ENCODE measurements at regions not wholly inside any gene's neighbourhood (a gene's known extent, or its start where the extent isn't known, plus 50 kb on each side); places are given as distances from the start of the nearest gene placed in this dataset.
"Not testable (repeated sequence)": the region's sequence is repeated elsewhere in the genome, so short reads cannot be mapped to it uniquely, and the experiment has no call there.

DNA sequence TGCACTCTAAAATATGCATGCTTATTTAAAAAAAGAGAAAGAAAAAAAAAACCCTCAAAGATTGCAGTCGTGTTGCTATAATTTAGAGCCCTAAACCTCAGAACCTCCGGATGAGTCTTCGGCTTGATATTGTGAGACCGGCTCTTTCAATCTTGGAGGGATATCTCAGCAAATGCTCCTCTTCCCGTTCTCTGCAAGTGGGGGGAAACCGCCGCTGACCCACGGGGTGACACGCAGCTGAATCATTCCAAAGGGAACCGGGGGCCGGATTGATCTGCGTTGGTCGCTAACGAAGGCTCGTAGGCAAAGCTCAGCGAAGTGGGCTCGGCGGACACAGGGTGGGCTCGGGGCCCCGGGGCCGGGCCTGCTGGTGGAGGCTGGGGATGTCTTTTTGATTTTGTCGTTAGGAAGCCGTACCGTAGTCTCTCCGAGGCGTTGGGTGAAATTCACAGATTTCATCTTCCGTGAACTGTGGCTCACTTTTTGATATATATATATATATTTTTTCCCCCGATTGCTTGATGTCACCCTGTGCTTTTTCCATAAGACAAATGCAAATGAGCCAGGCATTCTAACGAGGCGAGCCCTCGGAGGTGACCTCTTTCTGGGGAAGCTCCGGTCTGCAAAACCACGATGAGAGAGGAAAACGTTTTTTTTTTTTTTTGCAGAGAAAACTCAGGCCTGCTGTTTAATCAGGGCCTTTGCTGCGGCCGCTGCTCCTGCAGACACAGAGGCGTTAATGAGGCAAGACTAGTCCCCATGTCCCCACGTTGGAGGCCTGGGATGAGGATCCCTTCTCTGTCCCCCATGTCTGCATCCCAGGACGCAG, 110.7 kb upstream of the PPP2R3B start:
- no peaks in the 10 kb centered on the region for H3K4me1 Mint-ChIP-seq (ENCODE audit: low read depth in 2 of 2)
- no peak overlapping the region for H3K4me3 Mint-ChIP-seq
- H3K27me3 Mint-ChIP-seq = peaks cover 8 to 10% of the 10 kb centered on the region in 2 donors
- DNase-seq (ENCODE audit: low spot score) (no peak), ATAC-seq (no peak)
- H3K36me3 Mint-ChIP-seq = peaks cover 8% of the 10 kb centered on the region
- H3K9me3 Mint-ChIP-seq = peaks cover 8% of the 10 kb centered on the region
- no peak overlapping the region for H3K27ac Mint-ChIP-seq

DNA sequence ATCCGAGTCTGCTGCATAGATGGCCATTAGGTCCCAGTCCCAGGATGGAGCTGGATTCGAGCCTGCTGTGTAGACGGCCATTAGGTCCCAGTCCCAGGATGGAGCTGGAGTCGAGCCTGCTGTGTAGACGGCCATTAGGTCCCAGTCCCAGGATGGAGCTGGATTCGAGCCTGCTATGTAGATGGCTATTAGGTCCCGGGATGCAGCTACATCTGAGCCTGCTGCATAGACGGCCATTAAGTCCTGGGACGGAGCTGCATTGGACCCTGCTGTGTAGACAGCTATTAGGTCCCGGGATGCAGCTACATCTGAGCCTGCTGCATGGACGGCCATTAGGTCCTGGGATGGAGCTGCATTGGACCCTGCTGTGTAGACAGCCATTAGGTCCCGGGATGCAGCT, 112.2 kb upstream of the PPP2R3B start:
- not testable (repeated sequence) for H3K27ac Mint-ChIP-seq; ATAC-seq; H3K4me3 Mint-ChIP-seq; DNase-seq (ENCODE audit: low spot score); H3K4me1 Mint-ChIP-seq (ENCODE audit: low read depth in 2 of 2)
- Mint-ChIP-seq H3K9me3 (peaks cover 13% of the 10 kb centered on the region), H3K36me3 (peaks cover 14% of the 10 kb centered on the region), H3K27me3 (peaks cover 12 to 16% of the 10 kb centered on the region in 2 donors)

DNA sequence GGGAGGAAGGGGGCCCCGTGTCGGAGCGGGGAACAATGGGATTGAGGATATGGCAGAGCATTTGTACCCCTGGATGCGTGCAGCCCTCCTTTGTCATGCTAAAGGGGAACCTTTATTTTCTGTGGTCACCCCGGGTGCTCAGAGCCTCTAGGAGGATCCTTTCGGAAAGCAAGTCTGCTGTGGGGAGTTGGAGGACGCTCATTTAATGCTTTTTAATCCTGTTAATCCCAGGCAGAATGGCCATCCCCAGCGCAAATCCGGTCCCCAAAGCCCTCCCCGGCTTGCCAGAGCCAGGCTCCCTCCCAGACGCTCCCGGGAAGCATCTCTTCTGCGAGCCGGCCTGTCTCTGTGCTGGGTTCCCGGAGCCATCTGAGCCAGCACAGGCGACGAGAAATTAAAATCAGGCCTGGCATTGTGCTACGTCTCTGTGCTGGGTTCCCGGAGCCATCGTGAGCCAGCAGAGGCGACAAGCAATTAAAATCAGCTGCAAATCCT, 113.2 kb upstream of the PPP2R3B start:
- Mint-ChIP-seq H3K9me3 (peaks cover 13% of the 10 kb centered on the region), H3K27me3 (peaks cover 14 to 16% of the 10 kb centered on the region in 2 donors), H3K4me3 (no peak overlapping the region), H3K4me1 (ENCODE audit: low read depth in 2 of 2) (no peaks in the 10 kb centered on the region), H3K36me3 (peaks cover 14% of the 10 kb centered on the region), H3K27ac (no peak overlapping the region)
- no peak for DNase-seq (ENCODE audit: low spot score)
- no peak for ATAC-seq

DNA sequence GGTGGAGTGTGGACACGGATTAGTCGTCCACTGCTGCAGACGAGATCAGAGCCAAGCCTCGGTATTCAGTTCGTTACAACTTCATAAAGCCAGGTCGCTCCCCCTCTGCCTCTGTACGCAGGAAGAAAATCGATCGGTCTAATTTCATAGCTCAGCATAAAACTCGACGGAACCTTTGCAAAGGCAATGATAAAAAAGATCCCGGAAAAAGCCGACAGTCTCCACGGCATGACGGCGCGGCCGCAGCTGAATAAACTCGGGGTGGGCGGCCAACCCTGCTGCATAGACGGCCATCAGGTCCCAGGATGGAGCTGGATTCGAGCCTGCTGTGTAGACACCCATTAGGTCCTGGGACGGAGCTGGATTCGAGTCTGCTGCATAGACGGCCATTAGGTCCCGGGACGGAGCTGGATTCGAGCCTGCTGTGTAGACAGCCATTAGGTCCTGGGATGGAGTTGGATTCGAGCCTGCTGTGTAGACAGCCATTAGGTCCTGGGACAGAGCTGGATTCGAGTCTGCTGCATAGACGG, 113.8 kb upstream of the PPP2R3B start:
- DNase-seq (ENCODE audit: low spot score) = no peak
- no peaks in the 10 kb centered on the region for H3K4me1 Mint-ChIP-seq (ENCODE audit: low read depth in 2 of 2)
- ATAC-seq = no peak
- no peak overlapping the region for H3K27ac Mint-ChIP-seq
- H3K9me3 Mint-ChIP-seq = peaks cover 13% of the 10 kb centered on the region
- H3K4me3 Mint-ChIP-seq = no peak overlapping the region
- H3K27me3 Mint-ChIP-seq = peaks cover 14 to 16% of the 10 kb centered on the region in 2 donors
- H3K36me3 Mint-ChIP-seq = peaks cover 14% of the 10 kb centered on the region

DNA sequence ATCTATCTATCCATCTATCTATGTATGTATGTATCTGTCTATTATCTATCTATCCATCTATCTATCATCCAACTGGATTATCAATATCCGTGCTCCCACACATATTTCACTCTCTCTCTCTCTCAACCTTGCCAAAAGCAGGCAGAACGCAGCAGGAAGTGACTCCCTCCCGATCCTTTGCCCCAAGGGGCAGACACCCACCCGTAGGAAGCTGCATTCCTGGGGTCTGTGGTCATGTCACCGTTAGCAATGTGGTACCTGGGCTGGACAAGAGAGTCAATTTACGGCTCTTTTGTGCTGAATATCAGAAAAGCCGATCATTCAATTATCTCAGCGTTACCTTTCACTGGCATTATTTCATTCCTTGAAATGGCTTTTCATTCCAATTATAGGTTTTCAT, 119.6 kb upstream of the PPP2R3B start:
- peaks cover 14 to 16% of the 10 kb centered on the region in 2 donors for H3K27me3 Mint-ChIP-seq
- H3K4me1 Mint-ChIP-seq (ENCODE audit: low read depth in 2 of 2) = no peaks in the 10 kb centered on the region
- peaks cover 16% of the 10 kb centered on the region for H3K9me3 Mint-ChIP-seq
- no peak for ATAC-seq
- peaks cover 19% of the 10 kb centered on the region for H3K36me3 Mint-ChIP-seq
- no peak for DNase-seq (ENCODE audit: low spot score)
- no peak overlapping the region for H3K4me3 Mint-ChIP-seq
- H3K27ac Mint-ChIP-seq = no peak overlapping the region

DNA sequence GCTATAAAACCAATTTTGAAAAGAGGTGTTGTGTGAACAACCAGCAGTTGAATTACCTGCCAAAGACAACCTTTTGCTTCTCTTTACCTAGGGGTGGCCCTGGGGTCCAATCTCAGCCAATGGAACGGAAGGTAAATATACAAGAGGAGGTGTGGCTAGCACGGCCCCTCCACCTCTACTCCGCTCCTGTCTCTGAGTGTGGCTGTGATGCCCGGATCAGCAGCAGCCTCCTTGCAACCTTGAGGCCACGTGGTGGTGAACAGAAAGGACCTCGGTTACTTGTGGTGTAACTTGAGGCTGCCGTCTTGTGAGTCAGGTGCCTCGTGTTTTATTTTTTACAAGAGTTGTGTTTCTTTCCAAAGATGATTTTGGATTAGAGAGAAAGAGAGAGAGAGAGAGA, 121.5 kb upstream of the PPP2R3B start:
- Mint-ChIP-seq H3K27ac (no peak overlapping the region), H3K4me1 (ENCODE audit: low read depth in 2 of 2) (no peaks in the 10 kb centered on the region), H3K9me3 (peaks cover 3% of the 10 kb centered on the region), H3K36me3 (peaks cover 6% of the 10 kb centered on the region), H3K27me3 (peaks cover 0 to 2% of the 10 kb centered on the region in 2 donors), H3K4me3 (no peak overlapping the region)
- DNase-seq (ENCODE audit: low spot score) = no peak
- ATAC-seq = no peak

DNA sequence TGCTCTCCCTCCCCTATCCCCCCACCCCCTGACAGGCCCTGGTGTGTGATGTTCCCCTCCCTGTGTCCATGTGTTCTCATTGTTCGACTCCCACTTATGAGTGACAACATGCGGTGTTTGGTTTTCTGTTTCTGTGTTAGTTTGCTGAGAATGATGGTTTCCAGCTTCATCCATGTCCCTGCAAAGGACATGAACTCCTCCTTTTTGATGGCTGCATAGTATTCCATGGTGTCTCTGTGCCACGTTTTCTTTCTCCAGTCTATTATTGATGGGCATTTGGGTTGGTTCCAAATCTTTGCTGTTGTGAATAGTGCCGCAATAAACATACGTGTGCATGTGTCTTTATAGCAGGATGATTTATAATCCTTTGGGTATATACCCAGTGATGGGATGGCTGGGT, 121.8 kb upstream of the SHOX start:
- not testable (repeated sequence) for H3K4me3 Mint-ChIP-seq; H3K36me3 Mint-ChIP-seq; DNase-seq (ENCODE audit: low spot score); H3K9me3 Mint-ChIP-seq; H3K4me1 Mint-ChIP-seq (ENCODE audit: low read depth in 2 of 2); H3K27ac Mint-ChIP-seq; H3K27me3 Mint-ChIP-seq; ATAC-seq

DNA sequence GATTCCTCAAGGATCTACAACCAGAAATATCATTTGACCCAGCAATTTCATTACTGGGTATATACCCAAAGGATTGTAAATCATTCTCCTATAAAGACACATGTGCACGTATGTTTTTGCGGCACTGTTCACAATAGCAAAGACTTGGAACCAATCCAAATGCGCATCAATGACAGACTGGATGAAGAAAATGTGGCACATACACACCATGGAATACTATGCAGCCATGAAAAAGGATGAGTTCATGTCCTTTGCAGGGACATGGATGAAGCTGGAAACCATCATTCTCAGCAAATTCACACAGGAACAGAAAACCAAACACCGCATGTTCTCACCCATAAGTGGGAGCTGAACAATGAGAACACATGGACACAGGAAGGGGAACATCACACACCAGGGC, 119.5 kb upstream of the SHOX start:
- H3K4me3 Mint-ChIP-seq; H3K36me3 Mint-ChIP-seq; ATAC-seq; H3K27ac Mint-ChIP-seq; H3K9me3 Mint-ChIP-seq; H3K4me1 Mint-ChIP-seq (ENCODE audit: low read depth in 2 of 2); DNase-seq (ENCODE audit: low spot score); H3K27me3 Mint-ChIP-seq: not testable (repeated sequence)

DNA sequence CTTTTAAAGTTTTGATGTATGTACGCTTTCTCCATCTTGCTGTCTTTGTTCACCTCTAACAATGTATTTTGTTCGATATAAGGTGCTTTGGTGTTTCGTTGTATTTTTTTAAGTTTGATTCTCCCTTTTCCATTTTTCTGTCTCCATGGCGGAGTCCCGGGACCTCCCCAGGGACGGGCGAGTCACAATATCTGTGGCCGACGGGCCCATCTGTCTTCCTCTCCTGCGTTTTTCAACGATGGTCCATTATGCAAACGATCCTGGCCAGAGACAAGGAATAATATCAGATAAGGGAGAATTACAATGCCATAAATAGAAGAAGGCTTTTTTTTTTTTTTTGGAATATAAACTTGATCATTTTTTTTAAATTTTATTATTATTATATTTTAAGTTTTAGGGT, 112.3 kb upstream of the SHOX start:
- Mint-ChIP-seq H3K4me1 (ENCODE audit: low read depth in 2 of 2) (no peaks in the 10 kb centered on the region), H3K36me3 (no peaks in the 10 kb centered on the region), H3K9me3 (peaks cover 9% of the 10 kb centered on the region), H3K27me3 (no peaks in the 10 kb centered on the region), H3K27ac (no peak overlapping the region), H3K4me3 (no peak overlapping the region)
- DNase-seq (ENCODE audit: low spot score) = no peak
- no peak for ATAC-seq

DNA sequence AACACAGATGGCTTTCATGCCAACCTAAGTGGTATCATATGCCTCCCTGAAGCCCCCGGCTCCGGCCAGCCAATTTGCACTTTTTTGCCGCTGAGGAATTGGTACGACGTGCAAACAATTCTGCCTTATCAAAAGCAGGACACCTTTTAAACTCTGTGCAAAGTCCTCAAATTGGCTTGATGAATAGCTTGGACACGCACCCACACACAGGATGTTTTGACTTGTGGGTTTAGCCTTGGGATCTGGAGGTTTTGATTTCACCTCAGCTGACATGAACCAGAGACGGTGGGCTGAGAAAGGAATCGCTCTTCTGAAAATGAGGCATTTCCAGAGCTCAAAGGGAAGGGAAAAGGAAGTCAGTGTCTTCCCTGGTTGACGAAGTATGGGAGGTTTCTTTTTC, 110.8 kb upstream of the SHOX start:
- H3K27ac Mint-ChIP-seq = no peak overlapping the region
- ATAC-seq (no peak), DNase-seq (ENCODE audit: low spot score) (no peak)
- H3K9me3 Mint-ChIP-seq = peaks cover 9% of the 10 kb centered on the region
- no peaks in the 10 kb centered on the region for H3K36me3 Mint-ChIP-seq
- no peaks in the 10 kb centered on the region for H3K27me3 Mint-ChIP-seq
- H3K4me3 Mint-ChIP-seq = no peak overlapping the region
- H3K4me1 Mint-ChIP-seq (ENCODE audit: low read depth in 2 of 2) = no peaks in the 10 kb centered on the region

DNA sequence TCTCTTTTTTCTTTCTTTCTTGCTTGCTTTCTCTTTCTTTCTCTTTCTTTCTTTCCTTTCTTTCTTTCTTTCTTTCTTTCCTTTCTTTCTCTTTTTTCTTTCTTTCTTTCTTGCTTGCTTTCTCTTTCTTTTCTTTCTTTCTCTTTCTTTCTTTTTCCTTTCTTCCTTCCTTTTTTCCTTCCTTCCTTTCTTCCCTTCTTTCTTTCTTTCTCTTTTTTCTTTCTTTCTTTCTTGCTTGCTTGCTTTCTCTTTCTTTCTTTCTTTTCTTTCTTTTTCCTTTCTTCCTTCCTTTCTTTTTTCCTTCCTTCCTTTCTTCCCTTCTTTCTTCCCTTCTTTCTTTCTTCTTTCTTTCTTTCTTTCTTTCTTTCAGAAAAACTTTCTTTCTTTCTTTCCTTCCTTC, 108.1 kb upstream of the SHOX start:
- Mint-ChIP-seq H3K27me3 (no peaks in the 10 kb centered on the region), H3K27ac (no peak overlapping the region), H3K4me1 (ENCODE audit: low read depth in 2 of 2) (no peaks in the 10 kb centered on the region), H3K9me3 (peaks cover 6% of the 10 kb centered on the region), H3K4me3 (no peak overlapping the region), H3K36me3 (no peaks in the 10 kb centered on the region)
- no peak for ATAC-seq
- DNase-seq (ENCODE audit: low spot score) = no peak

DNA sequence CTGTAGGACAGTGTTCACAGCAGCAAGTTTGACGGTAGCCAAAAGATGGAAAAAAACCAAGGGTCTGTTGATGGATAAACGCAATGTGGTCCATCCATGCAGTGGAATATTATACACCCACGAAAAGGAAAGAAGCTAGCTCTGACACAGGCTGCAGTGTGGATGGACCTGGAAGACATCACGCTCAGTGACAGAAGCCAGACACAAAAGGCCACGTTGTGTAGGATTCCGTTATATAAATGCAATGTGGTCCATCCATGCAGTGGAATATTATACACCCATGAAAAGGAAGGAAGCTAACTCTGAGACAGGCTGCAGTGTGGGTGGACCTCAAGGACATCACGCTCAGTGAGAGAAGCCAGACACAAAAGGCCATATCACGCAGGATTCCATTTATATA, 105.5 kb upstream of the SHOX start:
- Mint-ChIP-seq H3K27ac (no peak overlapping the region), H3K4me3 (no peak overlapping the region), H3K9me3 (peaks cover 8% of the 10 kb centered on the region), H3K36me3 (peaks cover 1% of the 10 kb centered on the region), H3K4me1 (ENCODE audit: low read depth in 2 of 2) (no peaks in the 10 kb centered on the region), H3K27me3 (no peaks in the 10 kb centered on the region)
- no peak for ATAC-seq
- DNase-seq (ENCODE audit: low spot score) = no peak

DNA sequence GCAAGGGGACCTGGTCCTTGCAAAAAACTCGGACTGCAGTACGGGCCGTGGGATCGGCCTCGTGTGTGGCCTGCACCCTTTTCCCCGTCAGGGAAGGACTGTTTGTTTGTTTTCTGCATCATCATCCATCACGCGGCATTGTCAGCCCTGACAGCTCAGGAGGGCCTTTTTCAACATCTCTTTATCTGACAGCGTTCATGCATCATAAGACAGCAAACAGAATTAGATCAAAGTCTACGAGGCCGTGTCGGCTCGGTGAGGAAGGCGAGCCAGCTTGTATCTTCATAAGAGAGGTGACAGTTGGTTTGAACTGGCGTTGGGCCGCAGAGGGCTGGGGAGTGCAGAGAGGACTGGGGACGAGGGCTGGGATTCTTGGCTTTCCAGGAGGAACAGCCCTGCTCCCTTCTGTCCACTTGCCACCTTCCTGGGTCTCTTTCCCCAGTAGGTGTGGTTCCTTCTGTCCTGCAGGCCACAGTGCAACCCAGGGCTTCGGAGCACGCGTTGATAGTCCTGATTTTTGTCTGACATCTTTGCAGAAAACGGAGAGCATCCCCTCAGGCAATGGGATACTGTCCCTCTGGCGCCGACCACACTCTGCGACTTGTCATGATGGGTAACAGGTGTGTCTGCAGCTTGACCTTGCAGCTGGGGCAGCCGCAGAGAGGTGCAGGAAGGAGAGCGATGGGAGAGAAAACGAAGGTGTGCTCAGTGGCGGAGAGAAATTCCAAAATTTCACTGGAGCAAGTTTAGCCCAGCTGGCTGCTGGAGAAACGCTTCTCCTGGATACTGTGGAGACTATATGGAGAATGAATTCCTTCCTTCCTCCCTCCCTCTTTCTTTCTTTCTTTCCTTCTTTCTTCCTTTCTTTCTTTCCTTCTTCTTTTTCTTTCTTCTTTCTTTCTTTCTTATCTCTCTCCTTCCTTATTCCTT, 104.0 kb upstream of the SHOX start:
- Mint-ChIP-seq H3K4me1 (ENCODE audit: low read depth in 2 of 2) (no peaks in the 10 kb centered on the region), H3K27me3 (no peaks in the 10 kb centered on the region), H3K36me3 (peaks cover 5% of the 10 kb centered on the region), H3K4me3 (no peak overlapping the region), H3K9me3 (peaks cover 6% of the 10 kb centered on the region), H3K27ac (no peak overlapping the region)
- no peak for DNase-seq (ENCODE audit: low spot score)
- no peak for ATAC-seq

All from natural killer cell treated with Interleukin-12 subunit alpha and Interleukin-12 subunit beta and Interleukin-15 and Interleukin-18, amount 100 ng/mL, for 72 hours (primary cell).